GM12878 (cell line): ENCODE measurements at regions not wholly inside any gene's neighbourhood (a gene's known extent, or its start where the extent isn't known, plus 50 kb on each side); places are given as distances from the start of the nearest gene placed in this dataset.

Source experiments
- ASH2L ChIP-seq: fragments of 300-600, 200-600 bp; sonication (generic); IDR thresholded peaks from 2 replicates; pipeline ENCODE4 v1.6.1; 2017; ENCODE audit warnings: low read depth, mild to moderate bottlenecking, borderline replicate concordance
- EP300 ChIP-seq, 2 experiments: fragments of 150-350 bp in 1 of 2; IDR thresholded peaks; 2 replicates each; pipeline ENCODE4 v1.6.1; 2011 to 2012; ENCODE audit warnings: low read depth in 2 of 2, low read length in 2 of 2, borderline replicate concordance in 1 of 2, improper control_type of control experiment in 1 of 2, inconsistent platforms in 1 of 2; ENCODE audit not compliant: control insufficient read depth in 1 of 2
- FOXK2 ChIP-seq: fragments of 450-650 bp; IDR thresholded peaks from 2 replicates; pipeline ENCODE4 v1.6.1; 2017; ENCODE audit warnings: mild to moderate bottlenecking, moderate library complexity
- KDM1A ChIP-seq: fragments of 200-600 bp; sonication (generic); IDR thresholded peaks from 2 replicates; pipeline ENCODE4 v1.6.1; 2016; ENCODE audit warnings: borderline replicate concordance
- NFYA ChIP-seq: IDR thresholded peaks from 2 replicates; pipeline ENCODE4 v1.6.1; 2011; ENCODE audit warnings: low read depth, mild to moderate bottlenecking, low read length, improper control_type of control experiment, borderline replicate concordance
- PBX3 ChIP-seq: IDR thresholded peaks from 2 replicates; pipeline ENCODE4 v1.6.1; 2011; ENCODE audit warnings: mild to moderate bottlenecking, low read depth, low read length, moderate library complexity; ENCODE audit not compliant: insufficient replicate concordance
- RCOR1 ChIP-seq: conservative IDR thresholded peaks from 2 replicates; pipeline ENCODE4 v1.6.1; 2012; ENCODE audit warnings: low read depth, low read length, improper control_type of control experiment
- ZNF592 ChIP-seq: fragments of 450-650 bp; IDR thresholded peaks from 2 replicates; pipeline ENCODE4 v1.6.1; 2017; ENCODE audit warnings: mild to moderate bottlenecking, moderate library complexity
- ZNF622 ChIP-seq: fragments of 450-650 bp; IDR thresholded peaks from 2 replicates; pipeline ENCODE4 v1.6.1; 2017; ENCODE audit warnings: mild to moderate bottlenecking, inconsistent platforms

DNA sequence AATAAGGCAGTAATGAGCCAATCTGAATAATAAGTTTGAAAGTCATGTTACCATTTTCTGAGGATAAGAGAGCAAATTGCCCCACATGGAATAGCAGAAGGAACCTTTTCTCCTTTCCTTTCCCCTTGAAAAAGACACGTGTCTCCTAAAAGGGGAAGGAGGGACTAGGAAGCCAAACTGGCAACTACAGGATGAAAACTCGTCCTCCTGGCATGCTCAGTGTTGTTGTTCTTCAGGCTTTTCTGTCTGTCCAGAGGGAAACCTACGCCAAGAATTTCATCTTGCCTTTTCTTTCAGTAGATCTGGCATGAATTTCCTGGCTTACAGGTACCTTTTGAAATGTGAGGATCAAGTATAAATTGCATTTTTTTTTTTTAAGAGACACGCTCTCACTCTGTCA lies 355.9 kb upstream of the TLE4 start (continued):
- TF ChIP-seq EP300 (IDR thresholded peaks at IDR 0.05; ENCODE audit: borderline replicate concordance in 1 of 2, control insufficient read depth in 1 of 2, low read depth in 2 of 2, low read length in 2 of 2) (no peak), ZNF592 (no peak), KDM1A (no peak), NFYA (no peak), RCOR1 (no peak), PBX3 (no peak), ZNF622 (no peak), ASH2L (no peak), FOXK2 (no peak)
